ENCODE measurements at regions not wholly inside any gene's neighbourhood (a gene's known extent, or its start where the extent isn't known, plus 50 kb on each side); places are given as distances from the start of the nearest gene placed in this dataset.
A peak's percentile ranks its signal among the peaks of the same experiment; 100 is the strongest.
"Not testable (repeated sequence)": the region's sequence is repeated elsewhere in the genome, so short reads cannot be mapped to it uniquely, and the experiment has no call there.

DNA sequence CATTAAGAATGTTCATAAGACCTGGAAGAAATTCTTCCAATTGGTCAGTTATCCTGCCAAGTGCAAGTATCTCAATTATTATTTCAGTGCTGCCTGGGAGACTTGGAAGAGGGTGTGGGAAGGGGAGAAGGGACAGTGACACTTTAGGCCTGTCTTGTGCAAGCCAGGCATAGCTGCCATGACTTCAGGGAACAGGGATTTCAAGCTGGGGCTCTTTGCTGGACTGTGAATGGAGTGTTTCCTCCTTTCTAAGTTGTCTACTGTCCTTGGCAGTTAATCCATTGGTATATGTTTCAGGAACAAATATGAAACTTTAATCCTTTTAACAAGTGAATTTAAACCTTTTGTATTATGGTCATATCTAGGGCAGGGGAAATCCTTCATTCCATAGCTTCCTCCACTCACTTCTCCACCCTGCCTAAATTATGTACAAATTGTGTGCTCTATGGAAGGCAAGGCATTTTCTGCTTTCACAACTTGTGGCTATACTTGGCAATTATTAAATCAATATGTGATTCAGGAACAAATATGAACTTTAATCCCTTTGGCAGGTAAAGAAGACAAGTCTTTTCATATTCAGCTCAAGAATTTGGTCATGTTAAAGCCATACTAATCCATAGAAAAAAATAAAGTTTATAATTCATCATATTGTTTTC is 72.7 kb upstream of the IL33 start:
- H3K27me3 ChIP-seq (replicated peaks in 1 of 2; ENCODE audit: control insufficient read depth in 2 of 2, extremely low read depth in 1 of 2, insufficient read depth in 2 of 2, low read length in 1 of 2), result no peaks in the 10 kb centered on the region
- no peak overlapping the region for H3K27ac ChIP-seq (ENCODE audit: low read length)
- H3K4me3 Mint-ChIP-seq, result no peak overlapping the region
- H3K27ac Mint-ChIP-seq, result no peak overlapping the region
- DNase-seq, result no peak
- ATAC-seq (replicated peaks in 1 of 4), result no peak
- no peak overlapping the region for H3K4me3 ChIP-seq (ENCODE audit: control insufficient read depth in 1 of 2, extremely low read depth in 1 of 2, low read length in 1 of 2)
- H3K9me3 ChIP-seq, result no peaks in the 10 kb centered on the region
- H3K9me3 Mint-ChIP-seq, result peaks cover 0 to 3% (median 0%) of the 10 kb centered on the region in 3 donors
- H3K27me3 Mint-ChIP-seq, result peaks cover 0 to 4% of the 10 kb centered on the region in 2 donors
- H3K36me3 Mint-ChIP-seq, result no peaks in the 10 kb centered on the region
- H3K4me1 Mint-ChIP-seq, result no peaks in the 10 kb centered on the region
- H3K4me1 ChIP-seq (ENCODE audit: control insufficient read depth in 1 of 2, extremely low read depth in 1 of 2, insufficient read depth in 2 of 2, low read length in 2 of 2), result no peaks in the 10 kb centered on the region
- ChIA-PET POLR2A (no interaction called here), CTCF (no interaction called here)
- no peaks in the 10 kb centered on the region for H3K36me3 ChIP-seq (ENCODE audit: control insufficient read depth in 2 of 2, extremely low read depth in 1 of 2, insufficient read depth in 1 of 2, low read length in 1 of 2)

DNA sequence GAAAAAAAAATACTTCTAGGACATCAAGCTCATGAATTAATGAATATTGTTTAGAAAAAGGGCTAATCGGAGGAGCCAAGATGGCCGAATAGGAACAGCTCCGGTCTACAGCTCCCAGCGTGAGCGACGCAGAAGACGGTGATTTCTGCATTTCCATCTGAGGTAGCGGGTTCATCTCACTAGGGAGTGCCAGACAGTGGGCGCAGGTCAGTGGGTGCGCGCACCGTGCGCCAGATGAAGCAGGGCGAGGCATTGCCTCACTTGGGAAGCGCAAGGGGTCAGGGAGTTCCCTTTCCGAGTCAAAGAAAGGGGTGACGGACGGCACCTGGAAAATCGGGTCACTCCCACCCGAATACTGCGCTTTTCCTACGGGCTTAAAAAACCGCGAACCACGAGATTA is 79.8 kb upstream of the IL33 start:
- H3K9me3 Mint-ChIP-seq; POLR2A ChIA-PET; H3K27me3 Mint-ChIP-seq; CTCF ChIA-PET; DNase-seq; H3K4me1 Mint-ChIP-seq; H3K36me3 Mint-ChIP-seq; H3K9me3 ChIP-seq; H3K27me3 ChIP-seq (replicated peaks in 1 of 2; ENCODE audit: control insufficient read depth in 2 of 2, extremely low read depth in 1 of 2, insufficient read depth in 2 of 2, low read length in 1 of 2); H3K36me3 ChIP-seq (ENCODE audit: control insufficient read depth in 2 of 2, extremely low read depth in 1 of 2, insufficient read depth in 1 of 2, low read length in 1 of 2); H3K4me1 ChIP-seq (ENCODE audit: control insufficient read depth in 1 of 2, extremely low read depth in 1 of 2, insufficient read depth in 2 of 2, low read length in 2 of 2); ATAC-seq (replicated peaks in 1 of 4); H3K27ac ChIP-seq (ENCODE audit: low read length); H3K4me3 ChIP-seq (ENCODE audit: control insufficient read depth in 1 of 2, extremely low read depth in 1 of 2, low read length in 1 of 2): not testable (repeated sequence)
- 80% methylated on average over 8 of the region's 25 CpGs for WGBS (ENCODE audit: insufficient coverage)
- Mint-ChIP-seq H3K27ac (peak overlapping the region; percentile 39 to 68), H3K4me3 (peak overlapping the region in 2 of 3 donors; percentile 37 to 51)

DNA sequence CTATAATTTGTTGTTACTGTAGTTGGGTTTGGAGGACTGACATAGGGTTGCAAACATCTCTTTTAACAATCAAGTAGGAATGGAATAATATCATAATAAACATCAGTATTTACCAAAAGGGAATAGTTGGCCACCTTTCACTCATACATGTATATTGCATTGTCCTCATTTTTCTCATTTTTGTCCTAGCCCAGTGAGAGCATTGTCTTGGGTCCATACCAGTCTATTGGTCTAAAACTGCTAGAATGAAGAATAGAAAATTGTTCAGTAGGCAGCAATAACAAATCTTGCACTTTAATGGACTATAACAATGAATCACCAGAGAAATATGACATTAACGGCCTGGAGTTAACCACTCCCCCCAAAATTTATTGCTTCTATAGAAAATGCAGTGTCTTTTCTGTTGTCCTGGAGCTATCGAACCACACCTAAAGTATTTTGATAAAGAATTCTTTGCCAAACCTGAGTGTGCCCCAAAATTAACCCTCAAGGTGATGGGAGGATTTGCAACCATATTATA is 80.9 kb upstream of the IL33 start:
- no CpG with 5 or more reads among the region's 2 CpGs for WGBS (ENCODE audit: insufficient coverage)
- POLR2A ChIA-PET, result no interaction called here

DNA sequence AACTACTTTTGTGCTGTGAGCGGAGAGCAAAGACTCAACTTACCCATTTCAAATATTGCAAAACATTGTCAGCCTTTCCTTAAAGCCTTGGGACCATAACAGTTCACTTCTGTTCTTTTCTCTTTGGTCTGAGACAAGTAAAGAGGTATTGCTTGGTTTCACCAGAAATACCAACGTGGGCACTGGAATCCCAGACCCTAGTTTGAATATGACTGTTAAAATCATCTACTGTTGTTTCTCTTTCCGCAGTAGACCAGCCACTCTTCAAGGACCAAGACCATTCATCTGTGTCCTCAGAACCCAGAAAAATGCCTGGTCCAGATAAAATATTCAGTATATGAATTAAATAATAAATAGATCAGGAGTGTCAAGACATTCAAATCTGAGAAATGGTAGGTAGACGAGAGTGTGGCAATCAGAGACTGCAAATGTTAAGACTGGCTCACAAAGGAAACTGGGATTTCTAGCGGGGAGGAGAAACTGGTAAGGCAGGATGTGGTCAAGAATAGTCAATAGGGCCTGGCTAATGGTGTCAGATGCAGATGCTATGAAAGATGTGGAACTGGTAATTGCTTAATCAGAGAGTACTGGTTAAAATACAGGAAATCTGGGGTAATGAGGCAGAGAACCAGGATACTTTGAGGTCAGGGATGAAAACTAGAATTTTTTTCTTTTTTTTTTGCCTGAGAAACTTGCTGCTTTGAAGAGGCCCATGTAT is 82.1 kb upstream of the IL33 start:
- Histone ChIP-seq H3K27me3 (replicated peaks in 1 of 2; ENCODE audit: control insufficient read depth in 2 of 2, extremely low read depth in 1 of 2, insufficient read depth in 2 of 2, low read length in 1 of 2) (no peaks in the 10 kb centered on the region), H3K9me3 (no peaks in the 10 kb centered on the region), H3K4me1 (ENCODE audit: control insufficient read depth in 1 of 2, extremely low read depth in 1 of 2, insufficient read depth in 2 of 2, low read length in 2 of 2) (peaks cover 0 to 4% of the 10 kb centered on the region in 2 experiments), H3K4me3 (ENCODE audit: control insufficient read depth in 1 of 2, extremely low read depth in 1 of 2, low read length in 1 of 2) (no peak overlapping the region), H3K27ac (ENCODE audit: low read length) (no peak overlapping the region), H3K36me3 (ENCODE audit: control insufficient read depth in 2 of 2, extremely low read depth in 1 of 2, insufficient read depth in 1 of 2, low read length in 1 of 2) (no peaks in the 10 kb centered on the region)
- Mint-ChIP-seq H3K27ac (peak overlapping the region in 1 of 2 donors; percentile 72), H3K4me1 (peaks cover 0 to 7% (median 7%) of the 10 kb centered on the region in 3 donors), H3K4me3 (no peak overlapping the region), H3K36me3 (no peaks in the 10 kb centered on the region), H3K9me3 (no peaks in the 10 kb centered on the region), H3K27me3 (peaks cover 6 to 8% of the 10 kb centered on the region in 2 donors)
- ATAC-seq (replicated peaks in 1 of 4) (no peak), DNase-seq (no peak)
- CTCF ChIA-PET, result no interaction called here
- 30% methylated on average over 3 of the region's 5 CpGs for WGBS (ENCODE audit: insufficient coverage)
- POLR2A ChIA-PET, result no interaction called here

More for the DNA sequence above, 80.9 kb upstream of the IL33 start:
- H3K9me3 ChIP-seq, result no peaks in the 10 kb centered on the region
- Mint-ChIP-seq H3K4me3 (no peak overlapping the region), H3K9me3 (no peaks in the 10 kb centered on the region), H3K4me1 (peaks cover 0 to 7% (median 7%) of the 10 kb centered on the region in 3 donors), H3K27ac (peak overlapping the region in 1 of 2 donors; percentile 16), H3K27me3 (peaks cover 3 to 4% of the 10 kb centered on the region in 2 donors), H3K36me3 (no peaks in the 10 kb centered on the region)
- no peak overlapping the region for H3K27ac ChIP-seq (ENCODE audit: low read length)
- H3K4me3 ChIP-seq (ENCODE audit: control insufficient read depth in 1 of 2, extremely low read depth in 1 of 2, low read length in 1 of 2), result no peak overlapping the region
- no peaks in the 10 kb centered on the region for H3K36me3 ChIP-seq (ENCODE audit: control insufficient read depth in 2 of 2, extremely low read depth in 1 of 2, insufficient read depth in 1 of 2, low read length in 1 of 2)
- H3K4me1 ChIP-seq (ENCODE audit: control insufficient read depth in 1 of 2, extremely low read depth in 1 of 2, insufficient read depth in 2 of 2, low read length in 2 of 2), result peaks cover 0 to 4% of the 10 kb centered on the region in 2 experiments
- H3K27me3 ChIP-seq (replicated peaks in 1 of 2; ENCODE audit: control insufficient read depth in 2 of 2, extremely low read depth in 1 of 2, insufficient read depth in 2 of 2, low read length in 1 of 2), result no peaks in the 10 kb centered on the region
- DNase-seq (no peak), ATAC-seq (replicated peaks in 1 of 4) (no peak)
- CTCF ChIA-PET, result no interaction called here

DNA sequence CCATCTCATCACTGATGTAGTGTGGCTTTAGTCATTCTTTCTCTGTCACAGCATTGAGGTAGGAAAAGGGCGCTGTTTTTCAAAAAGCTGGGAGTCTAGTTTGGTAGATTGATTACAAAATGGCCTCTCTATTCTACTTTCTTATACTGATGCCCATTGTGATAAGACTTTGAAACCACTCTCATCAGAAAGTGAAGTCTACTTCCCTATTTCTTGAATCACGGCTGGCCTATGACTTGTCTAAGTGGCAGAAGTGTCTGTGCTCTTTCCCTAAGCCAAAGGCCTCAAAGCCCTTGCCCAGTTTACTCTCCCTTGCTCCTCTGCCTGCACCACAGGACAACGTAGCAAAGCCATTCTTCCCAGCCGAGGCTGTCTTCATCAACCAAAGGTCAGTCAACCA is 83.0 kb upstream of the IL33 start:
- Mint-ChIP-seq H3K36me3 (no peaks in the 10 kb centered on the region), H3K27me3 (peaks cover 4 to 11% of the 10 kb centered on the region in 2 donors), H3K27ac (peak overlapping the region in 1 of 2 donors; percentile 1), H3K4me3 (no peak overlapping the region), H3K9me3 (no peaks in the 10 kb centered on the region), H3K4me1 (peaks cover 0 to 7% (median 7%) of the 10 kb centered on the region in 3 donors)
- Histone ChIP-seq H3K4me3 (ENCODE audit: control insufficient read depth in 1 of 2, extremely low read depth in 1 of 2, low read length in 1 of 2) (no peak overlapping the region), H3K9me3 (no peaks in the 10 kb centered on the region), H3K27me3 (replicated peaks in 1 of 2; ENCODE audit: control insufficient read depth in 2 of 2, extremely low read depth in 1 of 2, insufficient read depth in 2 of 2, low read length in 1 of 2) (no peaks in the 10 kb centered on the region), H3K36me3 (ENCODE audit: control insufficient read depth in 2 of 2, extremely low read depth in 1 of 2, insufficient read depth in 1 of 2, low read length in 1 of 2) (no peaks in the 10 kb centered on the region), H3K4me1 (ENCODE audit: control insufficient read depth in 1 of 2, extremely low read depth in 1 of 2, insufficient read depth in 2 of 2, low read length in 2 of 2) (peaks cover 0 to 4% of the 10 kb centered on the region in 2 experiments), H3K27ac (ENCODE audit: low read length) (no peak overlapping the region)
- 50% methylated on average over 2 of the region's 4 CpGs for WGBS (ENCODE audit: insufficient coverage)
- ATAC-seq (replicated peaks in 1 of 4) (no peak), DNase-seq (no peak)
- POLR2A ChIA-PET, result no interaction called here
- CTCF ChIA-PET, result no interaction called here

DNA sequence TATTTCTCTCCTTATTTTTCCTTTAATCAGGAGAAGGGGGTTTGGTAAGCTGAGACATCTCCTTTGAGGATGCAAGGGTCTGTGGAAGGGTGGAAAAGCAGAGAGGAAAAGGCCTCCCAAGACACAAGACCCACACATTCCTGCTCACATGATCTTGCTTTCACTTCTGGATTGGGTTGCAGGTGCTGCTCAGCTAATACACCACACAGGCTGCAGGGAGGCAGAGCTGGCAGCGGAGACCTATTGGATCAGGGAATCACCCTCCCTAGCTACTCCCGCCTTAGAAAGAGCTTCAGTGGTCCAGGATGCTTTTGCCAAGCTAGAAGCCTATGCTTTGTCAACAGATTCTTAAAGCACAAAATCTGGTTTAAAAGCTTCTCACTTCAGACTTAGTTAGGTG is 87.6 kb upstream of the IL33 start:
- Histone ChIP-seq H3K36me3 (ENCODE audit: control insufficient read depth in 2 of 2, extremely low read depth in 1 of 2, insufficient read depth in 1 of 2, low read length in 1 of 2) (no peaks in the 10 kb centered on the region), H3K4me1 (ENCODE audit: control insufficient read depth in 1 of 2, extremely low read depth in 1 of 2, insufficient read depth in 2 of 2, low read length in 2 of 2) (no peaks in the 10 kb centered on the region), H3K4me3 (ENCODE audit: control insufficient read depth in 1 of 2, extremely low read depth in 1 of 2, low read length in 1 of 2) (no peak overlapping the region), H3K9me3 (no peaks in the 10 kb centered on the region), H3K27ac (ENCODE audit: low read length) (no peak overlapping the region), H3K27me3 (replicated peaks in 1 of 2; ENCODE audit: control insufficient read depth in 2 of 2, extremely low read depth in 1 of 2, insufficient read depth in 2 of 2, low read length in 1 of 2) (no peaks in the 10 kb centered on the region)
- Mint-ChIP-seq H3K9me3 (no peaks in the 10 kb centered on the region), H3K4me1 (no peaks in the 10 kb centered on the region), H3K4me3 (no peak overlapping the region), H3K27ac (no peak overlapping the region), H3K27me3 (peaks cover 10 to 14% of the 10 kb centered on the region in 2 donors), H3K36me3 (no peaks in the 10 kb centered on the region)
- DNase-seq (no peak), ATAC-seq (replicated peaks in 1 of 4) (no peak)
- 87% methylated on average over 2 of the region's 2 CpGs for WGBS (ENCODE audit: insufficient coverage)
- POLR2A ChIA-PET, result no interaction called here
- CTCF ChIA-PET, result no interaction called here
